ENCODE measurements at regions not wholly inside any gene's neighbourhood (a gene's known extent, or its start where the extent isn't known, plus 50 kb on each side); places are given as distances from the start of the nearest gene placed in this dataset.

DNA sequence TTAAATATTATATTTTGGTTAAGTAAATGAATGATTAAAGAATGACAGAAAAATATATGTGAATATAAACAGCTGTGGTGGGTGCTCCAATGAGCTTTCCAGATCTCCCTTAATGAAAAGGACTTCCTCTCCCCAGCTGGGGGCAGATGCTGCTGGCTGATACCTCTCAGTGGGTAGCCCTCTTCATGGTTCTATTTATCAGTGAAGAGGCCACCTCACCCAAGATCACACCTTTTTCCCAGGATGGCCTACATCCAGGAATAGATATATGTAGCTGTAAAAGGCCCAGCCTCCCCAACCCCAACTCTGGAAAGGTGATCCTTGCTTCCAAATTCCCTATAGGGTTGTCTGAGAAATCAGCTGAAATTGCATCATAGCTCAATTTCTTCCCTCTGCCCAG is 135.2 kb upstream of the ACVR2A start:
- DNase-seq, result no peak

- no peak for DNase-seq
These were observed 141.7 kb upstream of the ACVR2A start for GRCh38 chr2:147703171-147703570.

GRCh38 chr2:147698166-147698565 is 146.7 kb upstream of the ACVR2A start:
- DNase-seq, result no peak

DNA sequence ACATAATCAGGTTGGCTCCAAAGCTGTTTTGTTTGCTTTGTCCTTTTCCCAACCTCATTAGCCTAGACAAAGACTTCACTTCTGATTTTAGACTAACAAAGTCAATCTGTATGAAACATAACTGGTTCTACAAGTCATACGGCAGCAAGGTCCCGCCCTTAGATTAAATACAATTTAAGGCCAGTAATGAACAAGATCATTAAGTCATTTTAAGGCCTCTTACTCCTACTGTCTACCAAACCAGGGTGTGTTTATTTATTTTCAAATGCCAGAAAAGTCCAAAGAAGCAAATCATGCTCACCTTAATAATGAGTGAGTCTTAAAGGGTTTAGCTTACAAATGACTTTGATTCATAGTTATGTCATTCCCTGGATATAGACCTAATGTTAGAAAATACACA is 148.4 kb upstream of the ACVR2A start:
- DNase-seq, result no peak

- DNase-seq, result no peak
These were observed 155.5 kb upstream of the ACVR2A start for GRCh38 chr2:147689220-147689909.

DNA sequence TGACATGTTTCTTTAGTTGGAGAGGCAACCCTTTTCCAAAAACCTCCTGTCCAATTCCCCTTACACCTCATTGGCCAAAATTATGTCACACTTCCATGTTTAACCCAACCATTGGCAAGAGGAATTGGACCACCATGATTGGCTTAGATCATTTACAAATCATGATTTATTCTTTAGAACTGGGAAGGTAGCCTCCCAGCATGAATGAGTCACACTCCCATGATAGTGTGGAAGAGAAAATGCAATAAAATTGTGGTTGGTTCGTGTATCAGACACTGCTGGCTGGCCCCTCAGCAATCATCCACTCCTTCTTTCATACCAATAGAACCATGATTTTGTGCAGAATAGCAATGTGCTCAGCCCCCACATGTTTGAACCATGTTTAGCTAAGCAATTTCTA is 156.6 kb upstream of the ACVR2A start:
- DNase-seq, result no peak

GRCh38 chr2:147686365-147686764 is 158.5 kb upstream of the ACVR2A start:
- no peak for DNase-seq

DNA sequence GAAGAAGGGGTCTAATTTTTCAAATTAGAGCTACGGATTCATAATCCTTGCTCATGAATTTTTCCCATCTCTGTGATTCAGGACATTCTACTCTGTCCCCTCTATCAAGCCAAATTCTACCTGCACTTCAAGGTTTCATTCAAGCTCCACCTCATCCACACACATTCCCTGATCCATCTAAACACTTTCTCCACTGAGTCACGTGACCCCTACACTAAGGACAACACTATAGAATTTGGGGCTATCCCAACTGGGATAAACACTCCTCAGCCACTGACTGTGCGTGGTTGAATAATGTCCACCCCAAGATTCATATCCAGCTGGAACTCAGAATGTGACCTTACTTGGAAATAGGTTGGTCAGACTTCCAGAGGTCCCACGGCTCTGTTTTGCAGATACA is 159.9 kb upstream of the ACVR2A start:
- no peak for DNase-seq

DNA sequence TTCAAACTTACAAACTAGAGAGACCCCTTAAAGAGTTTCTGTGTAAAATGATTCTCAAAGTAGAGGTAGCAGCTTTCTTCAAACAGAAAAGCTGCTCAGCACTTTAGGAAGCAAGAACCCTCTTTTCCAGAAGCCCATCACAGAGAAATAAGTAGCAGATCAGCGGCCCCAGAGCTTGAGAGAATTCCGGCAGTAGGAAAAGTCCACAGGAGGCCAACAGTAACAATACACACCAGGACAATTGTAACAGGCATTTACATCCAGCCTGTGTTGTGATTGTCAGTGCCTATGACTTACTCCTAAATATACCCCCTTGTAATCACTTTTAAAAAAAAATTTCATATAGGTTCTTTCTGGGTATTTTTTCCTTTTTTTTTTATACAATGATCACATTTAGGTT is 161.4 kb upstream of the ACVR2A start:
- no peak for DNase-seq

DNA sequence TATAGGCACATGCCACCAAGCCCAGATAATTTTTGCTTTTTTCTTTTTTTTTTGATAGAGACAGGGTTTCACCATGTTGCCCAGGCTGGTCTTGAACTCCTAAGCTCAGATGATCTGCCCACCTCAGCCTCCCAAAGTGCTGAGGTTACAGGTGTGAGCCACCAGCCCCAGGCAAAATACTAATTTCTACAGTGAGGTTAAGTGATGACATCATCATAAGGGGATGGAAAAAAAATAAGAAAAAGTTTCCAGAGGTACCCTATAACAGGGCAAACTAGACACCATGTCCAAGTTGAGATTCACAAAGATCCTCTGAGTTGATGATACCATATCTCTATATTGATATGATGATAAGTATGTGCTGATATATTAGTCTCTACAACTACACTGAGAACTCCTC is 163.7 kb upstream of the ACVR2A start:
- DNase-seq, result no peak

- no peak for DNase-seq
These were observed 164.8 kb upstream of the ACVR2A start for GRCh38 chr2:147679955-147680531.

DNA sequence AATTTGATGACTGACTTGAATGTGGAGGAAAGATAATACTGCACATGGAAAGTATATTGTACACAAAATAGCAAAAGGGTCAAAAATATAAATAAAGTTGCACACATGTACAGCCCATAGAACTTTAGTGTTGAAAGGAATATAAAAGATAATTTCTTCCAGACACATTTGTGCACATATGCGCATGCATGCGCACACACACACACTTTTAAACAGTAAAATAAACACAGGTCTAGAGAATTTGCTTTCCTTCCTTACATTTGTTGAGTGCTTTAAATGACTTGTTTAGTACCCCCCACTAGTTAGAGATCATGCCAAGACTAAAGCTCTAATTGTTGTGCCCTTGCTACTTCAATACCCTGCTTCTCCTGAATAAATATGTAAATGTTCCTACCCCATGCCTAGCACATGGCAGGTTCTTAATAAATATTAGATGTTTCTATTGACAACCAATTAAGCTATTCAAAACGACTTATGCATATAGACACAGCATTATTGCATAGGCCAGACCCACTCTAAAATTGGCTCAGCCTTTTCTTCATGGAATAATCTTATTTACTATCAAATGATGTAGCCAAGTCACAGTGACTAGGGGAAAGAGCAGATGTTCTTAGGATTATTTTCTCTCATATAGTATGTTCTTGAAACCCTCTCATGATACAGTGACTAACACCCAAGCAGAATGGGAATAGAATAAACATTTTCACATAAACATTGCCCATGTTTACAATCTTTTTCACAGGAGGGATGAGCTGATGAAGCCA is 165.5 kb upstream of the ACVR2A start:
- no peak for DNase-seq

GRCh38 chr2:147665105-147665504 is 179.7 kb upstream of the ACVR2A start:
- DNase-seq, result no peak

- DNase-seq, result no peak
These were observed 180.9 kb upstream of the ACVR2A start for GRCh38 chr2:147663962-147664361.

DNA sequence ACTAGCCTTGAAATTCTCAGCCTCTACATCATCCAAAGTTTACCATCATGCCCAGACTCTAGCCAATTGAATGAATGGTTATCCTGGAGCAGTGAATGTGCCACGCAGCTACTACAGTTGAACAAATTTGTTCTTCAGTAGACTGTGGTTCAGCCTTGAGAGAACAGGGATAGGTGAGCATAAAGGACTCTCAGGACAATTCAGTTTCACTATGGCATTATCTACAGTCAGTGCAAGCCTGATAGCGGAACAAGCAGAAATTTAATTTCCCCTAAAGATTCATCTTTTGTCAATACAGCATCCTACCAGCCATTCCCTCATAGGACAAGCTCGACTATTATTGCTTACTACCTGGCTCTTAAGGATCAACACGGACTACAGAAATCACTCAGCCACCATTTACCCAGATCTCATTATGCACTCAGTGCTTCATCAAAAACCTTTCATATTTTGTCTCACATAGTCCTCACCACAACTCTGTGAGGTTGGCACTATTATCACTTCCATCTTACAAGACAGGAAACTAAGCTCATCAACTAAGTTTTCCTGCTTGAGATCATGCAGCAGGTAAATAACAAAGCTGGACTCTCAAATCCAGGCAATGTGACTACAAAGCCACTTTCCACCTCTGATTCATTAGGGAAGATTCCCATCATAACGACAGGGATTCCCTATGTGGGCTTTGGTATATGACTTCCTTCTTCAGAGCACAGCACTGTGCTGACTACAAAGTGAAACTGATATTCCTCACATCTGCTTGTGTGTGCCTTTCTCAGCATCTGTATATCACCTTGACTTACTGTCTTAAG is 181.5 kb upstream of the ACVR2A start:
- DNase-seq, result no peak

GRCh38 chr2:147662221-147662620 is 182.6 kb upstream of the ACVR2A start:
- no peak for DNase-seq

DNA sequence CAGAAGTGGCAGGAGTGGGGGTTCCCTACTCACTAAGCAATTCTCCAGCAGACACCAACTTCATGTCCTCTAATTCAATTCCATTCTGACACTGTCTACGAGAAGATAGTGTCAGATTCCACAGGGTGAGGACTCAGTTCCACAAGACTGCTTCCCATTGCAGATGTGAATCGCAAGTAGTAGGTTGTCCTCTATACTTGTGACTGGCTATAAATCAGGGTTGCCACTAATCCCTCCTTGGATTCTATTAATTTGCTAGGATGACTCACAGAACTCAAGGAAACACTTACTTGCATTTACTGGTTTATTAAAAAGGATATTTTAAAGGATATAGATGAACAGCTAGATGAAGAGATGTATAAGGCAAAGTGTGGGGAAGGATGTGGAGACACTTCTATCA is 184.1 kb upstream of the ACVR2A start:
- no peak for DNase-seq

GRCh38 chr2:147659051-147659450 is 185.8 kb upstream of the ACVR2A start:
- no peak for DNase-seq

DNA sequence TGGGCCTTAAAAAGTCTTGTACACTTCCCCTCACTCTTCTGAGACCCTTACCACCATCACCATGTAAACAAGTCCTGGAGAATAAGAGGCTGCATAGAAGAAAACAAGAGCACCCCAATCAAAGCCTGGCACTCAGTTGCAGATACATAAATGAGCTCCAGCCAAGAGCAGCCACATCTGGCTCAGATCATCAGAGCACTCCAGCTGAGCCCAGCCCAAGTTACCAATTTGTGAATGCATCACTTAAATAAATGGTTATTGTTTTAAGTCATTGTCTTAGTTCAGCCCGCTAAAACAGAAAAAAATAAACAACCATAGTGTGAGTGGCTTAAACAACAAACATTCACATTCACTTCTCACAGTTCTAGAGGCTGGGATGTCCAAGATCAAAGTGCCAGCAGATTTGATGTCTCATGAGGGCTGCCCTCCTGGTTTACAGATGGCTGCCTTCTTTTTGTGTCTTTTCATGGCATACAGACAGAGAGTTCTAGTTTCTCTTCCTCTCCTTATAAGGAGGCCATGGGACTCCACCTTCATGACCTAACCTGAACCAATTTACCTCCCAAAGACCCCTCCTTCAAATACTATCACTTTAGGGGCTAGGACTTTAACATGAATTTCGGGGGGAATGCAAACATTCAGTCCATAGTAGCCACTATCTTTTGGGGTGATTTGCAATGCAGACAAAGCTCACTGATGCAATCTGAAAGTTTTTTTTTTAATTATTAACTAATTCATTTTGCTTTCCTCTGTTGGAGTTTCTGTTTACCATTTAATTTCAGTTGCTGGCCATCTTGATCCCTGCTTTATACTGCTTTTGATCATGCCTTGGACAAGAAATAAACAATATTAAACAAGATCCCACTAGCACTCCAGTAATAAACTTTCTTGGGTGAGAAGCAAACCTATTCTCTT is 187.5 kb upstream of the ACVR2A start:
- no peak for DNase-seq

GRCh38 chr2:147649998-147650397 is 194.8 kb upstream of the ACVR2A start:
- no peak for DNase-seq

DNA sequence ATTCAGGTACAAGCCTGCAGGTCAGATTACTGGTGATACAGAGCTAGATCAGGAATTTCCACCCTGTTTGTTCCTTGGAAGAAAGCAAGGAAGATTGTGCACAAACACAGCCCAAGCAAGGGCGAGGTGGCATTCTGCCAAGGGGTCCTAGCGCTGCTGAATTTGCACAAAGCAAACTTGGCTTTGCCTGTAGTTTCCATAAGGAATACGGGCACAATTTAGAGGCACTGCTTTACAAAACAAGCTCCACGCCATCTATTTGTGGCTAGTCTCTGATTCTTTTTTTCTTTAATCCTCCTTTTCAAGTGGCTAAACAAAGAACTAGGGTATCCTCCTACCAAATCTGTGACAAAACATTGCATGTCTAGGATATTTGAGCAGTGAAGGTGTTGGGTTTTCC is 195.5 kb upstream of the ACVR2A start:
- no peak for DNase-seq

GRCh38 chr2:147648471-147648870 is 196.4 kb upstream of the ACVR2A start:
- no peak for DNase-seq
